ENCODE measurements at regions not wholly inside any gene's neighbourhood (a gene's known extent, or its start where the extent isn't known, plus 50 kb on each side); places are given as distances from the start of the nearest gene placed in this dataset.

GRCh38 chr2:173448938-173449471, 94.3 kb downstream of the CDCA7 start:
- Histone ChIP-seq H3K27me3 (ENCODE audit: control insufficient read depth, insufficient read depth, low read length) (no peaks in the 10 kb centered on the region), H3K4me3 (ENCODE audit: low read depth, low read length) (peak overlapping the region; percentile 2), H3K36me3 (ENCODE audit: control insufficient read depth, insufficient read depth, low read length) (no peaks in the 10 kb centered on the region)
- peak; percentile 48 for DNase-seq (ENCODE audit: low read depth)
- TF ChIP-seq CTCF (IDR thresholded peaks at IDR 0.05; ENCODE audit: insufficient read depth, low read length, poor library complexity, severe bottlenecking), result peak; percentile 85

- Histone ChIP-seq H3K27me3 (ENCODE audit: control insufficient read depth, insufficient read depth, low read length) (no peaks in the 10 kb centered on the region), H3K36me3 (ENCODE audit: control insufficient read depth, insufficient read depth, low read length) (no peaks in the 10 kb centered on the region), H3K4me3 (ENCODE audit: low read depth, low read length) (no peak overlapping the region)
- no peak for TF ChIP-seq CTCF (IDR thresholded peaks at IDR 0.05; ENCODE audit: insufficient read depth, low read length, poor library complexity, severe bottlenecking)
- no peak for DNase-seq (ENCODE audit: low read depth)
These were observed 96.4 kb downstream of the CDCA7 start for GRCh38 chr2:173451118-173451517.

- Histone ChIP-seq H3K36me3 (ENCODE audit: control insufficient read depth, insufficient read depth, low read length) (no peaks in the 10 kb centered on the region), H3K4me3 (ENCODE audit: low read depth, low read length) (no peak overlapping the region), H3K27me3 (ENCODE audit: control insufficient read depth, insufficient read depth, low read length) (no peaks in the 10 kb centered on the region)
- DNase-seq (ENCODE audit: low read depth), result no peak
- no peak for TF ChIP-seq CTCF (IDR thresholded peaks at IDR 0.05; ENCODE audit: insufficient read depth, low read length, poor library complexity, severe bottlenecking)
These were observed 97.3 kb downstream of the CDCA7 start for GRCh38 chr2:173451941-173452340.

- H3K36me3 ChIP-seq (ENCODE audit: control insufficient read depth, insufficient read depth, low read length), result no peaks in the 10 kb centered on the region
- no peak for TF ChIP-seq CTCF (IDR thresholded peaks at IDR 0.05; ENCODE audit: insufficient read depth, low read length, poor library complexity, severe bottlenecking)
- no peak overlapping the region for H3K4me3 ChIP-seq (ENCODE audit: low read depth, low read length)
- H3K27me3 ChIP-seq (ENCODE audit: control insufficient read depth, insufficient read depth, low read length), result no peaks in the 10 kb centered on the region
- DNase-seq (ENCODE audit: low read depth), result no peak
These were observed 97.7 kb downstream of the CDCA7 start for GRCh38 chr2:173452416-173452815.

- no peak for TF ChIP-seq CTCF (IDR thresholded peaks at IDR 0.05; ENCODE audit: insufficient read depth, low read length, poor library complexity, severe bottlenecking)
- Histone ChIP-seq H3K36me3 (ENCODE audit: control insufficient read depth, insufficient read depth, low read length) (no peaks in the 10 kb centered on the region), H3K4me3 (ENCODE audit: low read depth, low read length) (no peak overlapping the region), H3K27me3 (ENCODE audit: control insufficient read depth, insufficient read depth, low read length) (no peaks in the 10 kb centered on the region)
- DNase-seq (ENCODE audit: low read depth), result no peak
These were observed 102.3 kb downstream of the CDCA7 start for GRCh38 chr2:173456960-173457359.

- H3K4me3 ChIP-seq (ENCODE audit: low read depth, low read length), result no peak overlapping the region
- no peak for TF ChIP-seq CTCF (IDR thresholded peaks at IDR 0.05; ENCODE audit: insufficient read depth, low read length, poor library complexity, severe bottlenecking)
- no peaks in the 10 kb centered on the region for H3K36me3 ChIP-seq (ENCODE audit: control insufficient read depth, insufficient read depth, low read length)
These were observed 102.7 kb downstream of the CDCA7 start for GRCh38 chr2:173457366-173457765.

More at GRCh38 chr2:173457366-173457765, 102.7 kb downstream of the CDCA7 start:
- no peak for DNase-seq (ENCODE audit: low read depth)
- no peaks in the 10 kb centered on the region for H3K27me3 ChIP-seq (ENCODE audit: control insufficient read depth, insufficient read depth, low read length)
